Activated T-cell treated with anti-CD3 and anti-CD28 coated beads, Interleukin-2, amount 50 U/mL, for 72 hours (primary cell): ENCODE measurements at regions not wholly inside any gene's neighbourhood (a gene's known extent, or its start where the extent isn't known, plus 50 kb on each side); places are given as distances from the start of the nearest gene placed in this dataset.
"Not testable (repeated sequence)": the region's sequence is repeated elsewhere in the genome, so short reads cannot be mapped to it uniquely, and the experiment has no call there.

Experiments used
- ATAC-seq, 2 donors: fragments of 150-1000 bp; cut with Tn5 transposase; replicated peaks in 1 of 2; 2 replicates each; pipeline ENCODE4 v1.10.0; 2021; ENCODE audit warnings: moderate library complexity in 2 of 2, mild to moderate bottlenecking in 1 of 2
- DNase-seq, 2 donors: peaks; one replicate each; pipeline ENCODE4 v3.0.0; 2021 to 2022; ENCODE audit warnings: mixed read lengths in 1 of 2
- H3K27ac Mint-ChIP-seq: one replicate; pipeline ENCODE4 v1.8.0; 2022; ENCODE audit warnings: mild to moderate bottlenecking, moderate library complexity, mixed read lengths
- H3K27me3 Mint-ChIP-seq: one replicate; pipeline ENCODE4 v1.8.0; 2022; ENCODE audit warnings: low read depth, mixed read lengths
- H3K36me3 Mint-ChIP-seq, 2 donors: one replicate each; pipeline ENCODE4 v1.8.0; 2022; ENCODE audit warnings: mixed read lengths in 2 of 2, mild to moderate bottlenecking in 1 of 2; ENCODE audit not compliant: insufficient read depth in 2 of 2
- H3K4me1 Mint-ChIP-seq: one replicate; pipeline ENCODE4 v1.8.0; 2022; ENCODE audit warnings: low read depth, mixed read lengths
- H3K4me3 Mint-ChIP-seq, 2 donors: one replicate each; pipeline ENCODE4 v1.8.0; 2022; ENCODE audit warnings: mild to moderate bottlenecking in 2 of 2, mixed read lengths in 2 of 2, moderate library complexity in 2 of 2
- H3K9me3 Mint-ChIP-seq, 2 donors: one replicate each; pipeline ENCODE4 v1.8.0; 2022; ENCODE audit warnings: mixed read lengths in 2 of 2

GRCh38 chr17:70374496-70374895 is 205.2 kb downstream of the KCNJ2 start:
- Mint-ChIP-seq H3K9me3 (peaks cover 2 to 3% of the 10 kb centered on the region in 2 donors), H3K4me3 (no peak overlapping the region), H3K27ac (no peak overlapping the region), H3K36me3 (no peaks in the 10 kb centered on the region), H3K27me3 (peaks cover 4% of the 10 kb centered on the region), H3K4me1 (no peaks in the 10 kb centered on the region)
- ATAC-seq (no peak), DNase-seq (no peak)

GRCh38 chr17:70375406-70375805 is 206.1 kb downstream of the KCNJ2 start:
- Mint-ChIP-seq H3K4me1 (no peaks in the 10 kb centered on the region), H3K4me3 (no peak overlapping the region), H3K36me3 (no peaks in the 10 kb centered on the region), H3K27ac (no peak overlapping the region), H3K9me3 (peaks cover 2 to 3% of the 10 kb centered on the region in 2 donors), H3K27me3 (peaks cover 4% of the 10 kb centered on the region)
- ATAC-seq (no peak), DNase-seq (no peak)

GRCh38 chr17:70375813-70376770 is 206.8 kb downstream of the KCNJ2 start:
- H3K4me3 Mint-ChIP-seq: no peak overlapping the region
- no peak for ATAC-seq
- peaks cover 2 to 3% of the 10 kb centered on the region in 2 donors for H3K9me3 Mint-ChIP-seq
- no peaks in the 10 kb centered on the region for H3K36me3 Mint-ChIP-seq
- H3K4me1 Mint-ChIP-seq: no peaks in the 10 kb centered on the region
- no peak for DNase-seq
- no peak overlapping the region for H3K27ac Mint-ChIP-seq
- H3K27me3 Mint-ChIP-seq: peaks cover 4% of the 10 kb centered on the region

GRCh38 chr17:70377654-70378053 is 208.3 kb downstream of the KCNJ2 start:
- H3K27me3 Mint-ChIP-seq: peaks cover 4% of the 10 kb centered on the region
- H3K4me3 Mint-ChIP-seq: no peak overlapping the region
- H3K36me3 Mint-ChIP-seq: no peaks in the 10 kb centered on the region
- H3K27ac Mint-ChIP-seq: no peak overlapping the region
- DNase-seq: no peak
- H3K9me3 Mint-ChIP-seq: peaks cover 2 to 3% of the 10 kb centered on the region in 2 donors
- H3K4me1 Mint-ChIP-seq: no peaks in the 10 kb centered on the region
- no peak for ATAC-seq

GRCh38 chr17:70378076-70378475 is 208.7 kb downstream of the KCNJ2 start:
- Mint-ChIP-seq H3K27ac (no peak overlapping the region), H3K4me1 (no peaks in the 10 kb centered on the region), H3K27me3 (peaks cover 4% of the 10 kb centered on the region), H3K4me3 (no peak overlapping the region), H3K9me3 (peaks cover 2 to 3% of the 10 kb centered on the region in 2 donors), H3K36me3 (no peaks in the 10 kb centered on the region)
- DNase-seq (no peak), ATAC-seq (no peak)

GRCh38 chr17:70379945-70380344 is 210.6 kb downstream of the KCNJ2 start:
- H3K4me1 Mint-ChIP-seq: no peaks in the 10 kb centered on the region
- no peaks in the 10 kb centered on the region for H3K36me3 Mint-ChIP-seq
- no peaks in the 10 kb centered on the region for H3K9me3 Mint-ChIP-seq
- no peak for DNase-seq
- H3K27me3 Mint-ChIP-seq: peaks cover 4% of the 10 kb centered on the region
- ATAC-seq: no peak
- H3K4me3 Mint-ChIP-seq: no peak overlapping the region
- H3K27ac Mint-ChIP-seq: no peak overlapping the region

GRCh38 chr17:70381916-70382315 is 212.6 kb downstream of the KCNJ2 start:
- not testable (repeated sequence) for H3K27ac Mint-ChIP-seq, DNase-seq, H3K4me3 Mint-ChIP-seq, H3K4me1 Mint-ChIP-seq, H3K27me3 Mint-ChIP-seq, ATAC-seq, H3K9me3 Mint-ChIP-seq, H3K36me3 Mint-ChIP-seq

- ATAC-seq (no peak), DNase-seq (no peak)
- H3K4me1 Mint-ChIP-seq: no peaks in the 10 kb centered on the region
- no peak overlapping the region for H3K4me3 Mint-ChIP-seq
- no peak overlapping the region for H3K27ac Mint-ChIP-seq
- H3K9me3 Mint-ChIP-seq: peaks cover 2% of the 10 kb centered on the region in 2 donors
- H3K27me3 Mint-ChIP-seq: no peaks in the 10 kb centered on the region
- H3K36me3 Mint-ChIP-seq: no peaks in the 10 kb centered on the region
Observed at GRCh38 chr17:70388326-70388725, 219.0 kb downstream of the KCNJ2 start.

GRCh38 chr17:70389232-70389757 is 220.0 kb downstream of the KCNJ2 start:
- not testable (repeated sequence) for H3K9me3 Mint-ChIP-seq, ATAC-seq, H3K4me1 Mint-ChIP-seq, H3K27me3 Mint-ChIP-seq, H3K36me3 Mint-ChIP-seq, DNase-seq, H3K27ac Mint-ChIP-seq, H3K4me3 Mint-ChIP-seq

- Mint-ChIP-seq H3K27me3 (no peaks in the 10 kb centered on the region), H3K36me3 (no peaks in the 10 kb centered on the region), H3K9me3 (peaks cover 2% of the 10 kb centered on the region in 2 donors)
Observed at GRCh38 chr17:70390049-70390448, 220.7 kb downstream of the KCNJ2 start.

GRCh38 chr17:70394473-70395232 is 225.3 kb downstream of the KCNJ2 start:
- H3K4me3 Mint-ChIP-seq: no peak overlapping the region
- H3K27me3 Mint-ChIP-seq: no peaks in the 10 kb centered on the region
- H3K4me1 Mint-ChIP-seq: no peaks in the 10 kb centered on the region
- H3K27ac Mint-ChIP-seq: no peak overlapping the region
- ATAC-seq: no peak
- no peaks in the 10 kb centered on the region for H3K36me3 Mint-ChIP-seq
- DNase-seq: no peak
- peaks cover 4% of the 10 kb centered on the region in 2 donors for H3K9me3 Mint-ChIP-seq

More at GRCh38 chr17:70390049-70390448, 220.7 kb downstream of the KCNJ2 start:
- DNase-seq (no peak), ATAC-seq (no peak)
- Mint-ChIP-seq H3K27ac (no peak overlapping the region), H3K4me1 (no peaks in the 10 kb centered on the region), H3K4me3 (no peak overlapping the region)

GRCh38 chr17:70405492-70406220 is 236.3 kb downstream of the KCNJ2 start:
- DNase-seq: no peak
- H3K27ac Mint-ChIP-seq: no peak overlapping the region
- no peak overlapping the region for H3K4me3 Mint-ChIP-seq
- no peaks in the 10 kb centered on the region for H3K4me1 Mint-ChIP-seq
- ATAC-seq: no peak
- H3K27me3 Mint-ChIP-seq: no peaks in the 10 kb centered on the region
- H3K36me3 Mint-ChIP-seq: no peaks in the 10 kb centered on the region
- peaks cover 1 to 2% of the 10 kb centered on the region in 2 donors for H3K9me3 Mint-ChIP-seq
